Endothelial cell of umbilical vein (primary cell): ENCODE measurements at regions not wholly inside any gene's neighbourhood (a gene's known extent, or its start where the extent isn't known, plus 50 kb on each side); places are given as distances from the start of the nearest gene placed in this dataset.

Source experiments
- BruUV-seq: library from RNA; stranded (reverse); fragments of 400-500 nt; replicated peaks from 2 replicates; lab custom pipeline; 2021; lab: Mats Ljungman, UMichigan
- CTCF ChIA-PET: fragments of 300-600, 350-600 bp; sonication (Branson Sonifier 250); formaldehyde crosslinking; loops from one replicate; lab custom pipeline; 2021; ENCODE audit warnings: antibody characterized with exemption, inconsistent platforms; lab: Charles Lee
- POLR2A ChIA-PET: fragments of 300-600, 350-600 bp; sonication (Branson Sonifier 250); formaldehyde crosslinking; loops from one replicate; lab custom pipeline; 2021; ENCODE audit warnings: antibody characterized with exemption, inconsistent platforms; lab: Charles Lee
- DNase-seq: peaks from one replicate; pipeline ENCODE4 v3.0.0-alpha.2; 2011; ENCODE audit warnings: low read depth, low spot score
- FAIRE-seq: peaks from 2 replicates; lab custom pipeline; 2011; peaks lifted over from hg19 to GRCh38; lab: Jason Lieb, UNC
- H2AFZ ChIP-seq: 2 replicates; pipeline ENCODE4 v1.6.0; 2012; ENCODE audit warnings: low read depth, low read length, control low read depth, inconsistent platforms
- H3K27ac ChIP-seq: 2 replicates; pipeline ENCODE4 v1.5.1; 2011; ENCODE audit warnings: low read depth, mild to moderate bottlenecking, control low read depth, low read length, moderate library complexity; ENCODE audit not compliant: insufficient read depth
- H3K27me3 ChIP-seq, 2 experiments: 2 replicates each; pipeline versions ENCODE4 v1.6.0 to v1.6.1; 2011; ENCODE audit warnings: low read length in 2 of 2, mixed read lengths in 1 of 2; ENCODE audit not compliant: control insufficient read depth in 2 of 2, insufficient read depth in 2 of 2
- H3K36me3 ChIP-seq, 2 experiments: 2 replicates in 1 of 2; 3 replicates in 1 of 2; pipeline ENCODE4 v1.5.1; 2011; ENCODE audit warnings: low read length in 2 of 2, mild to moderate bottlenecking in 1 of 2, moderate library complexity in 1 of 2; ENCODE audit not compliant: control insufficient read depth in 2 of 2, insufficient read depth in 2 of 2; ENCODE audit errors: extremely low read depth in 1 of 2
- H3K4me1 ChIP-seq: 3 replicates; pipeline ENCODE4 v1.5.1; 2011; ENCODE audit warnings: mild to moderate bottlenecking, low read length; ENCODE audit not compliant: control insufficient read depth, insufficient read depth; ENCODE audit errors: extremely low read depth
- H3K4me2 ChIP-seq: 2 replicates; pipeline ENCODE4 v1.6.1; 2011; ENCODE audit warnings: low read length, control low read depth, mixed read lengths; ENCODE audit not compliant: insufficient read depth
- H3K4me3 ChIP-seq, 3 experiments: fragments of 200-600 bp in 1 of 3; sonication (generic), shearing (Covaris generic) in 1 of 3; replicated peaks in 1 of 3; 2 replicates each; pipeline ENCODE4 v1.5.1; 2011 to 2016; ENCODE audit warnings: control low read depth in 3 of 3, low read length in 3 of 3, mild to moderate bottlenecking in 2 of 3, inconsistent platforms in 1 of 3, low read depth in 1 of 3, moderate library complexity in 1 of 3; ENCODE audit not compliant: insufficient read depth in 1 of 3
- H3K79me2 ChIP-seq: 2 replicates; pipeline ENCODE4 v1.6.0; 2012; ENCODE audit warnings: low read length, inconsistent platforms; ENCODE audit not compliant: control insufficient read depth, insufficient read depth
- H3K9ac ChIP-seq: replicated peaks from 2 replicates; pipeline ENCODE3; 2011; ENCODE audit warnings: low read length, control low read depth; ENCODE audit not compliant: insufficient read depth; ENCODE audit errors: extremely low read depth
- H3K9me1 ChIP-seq: replicated peaks from 3 replicates; pipeline ENCODE4 v1.6.0; 2011; ENCODE audit warnings: mild to moderate bottlenecking, low read length; ENCODE audit not compliant: control insufficient read depth, insufficient read depth; ENCODE audit errors: extremely low read depth
- H3K9me3 ChIP-seq: replicated peaks from 2 replicates; pipeline ENCODE4 v1.5.1; 2012; ENCODE audit warnings: low read length, inconsistent platforms; ENCODE audit not compliant: control insufficient read depth, insufficient read depth
- H4K20me1 ChIP-seq: replicated peaks from 2 replicates; pipeline ENCODE3; 2011; ENCODE audit warnings: mild to moderate bottlenecking, low read length; ENCODE audit not compliant: control insufficient read depth, insufficient read depth; ENCODE audit errors: extremely low read depth
- EZH2 ChIP-seq: IDR thresholded peaks from 2 replicates; pipeline ENCODE4 v1.6.1; 2012; ENCODE audit warnings: borderline replicate concordance, low read depth, mild to moderate bottlenecking, moderate library complexity, low read length, inconsistent platforms; ENCODE audit not compliant: severe bottlenecking
- FOS ChIP-seq: IDR thresholded peaks from 2 replicates; pipeline ENCODE4 v1.6.1; 2011; ENCODE audit warnings: mild to moderate bottlenecking, low read length, moderate library complexity, borderline replicate concordance; ENCODE audit not compliant: insufficient read depth
- GATA2 ChIP-seq: IDR thresholded peaks from 2 replicates; pipeline ENCODE4 v1.7.0; 2011; ENCODE audit warnings: low read depth, mild to moderate bottlenecking, moderate library complexity, mixed read lengths, low read length; ENCODE audit not compliant: insufficient read length, insufficient read depth
- JUN ChIP-seq: IDR thresholded peaks from 2 replicates; pipeline ENCODE4 v1.6.1; 2011; ENCODE audit warnings: borderline replicate concordance, low read depth; ENCODE audit not compliant: insufficient read length, insufficient read depth
- MYC ChIP-seq: IDR thresholded peaks from one replicate; pipeline ENCODE4 v1.6.1; 2011; ENCODE audit warnings: mild to moderate bottlenecking, low read depth, low read length
- POLR2A ChIP-seq: IDR thresholded peaks from 2 replicates; pipeline ENCODE4 v1.6.1; 2012; ENCODE audit warnings: low read depth, mild to moderate bottlenecking, control low read depth, low read length
- POLR2AphosphoS5 ChIP-seq: IDR thresholded peaks from 2 replicates; pipeline ENCODE4 v1.6.1; 2012; ENCODE audit warnings: low read depth, mild to moderate bottlenecking, control low read depth, low read length, moderate library complexity; ENCODE audit not compliant: insufficient read depth
- dilution Hi-C: fragments of 300-500 bp; cut with MboI; formaldehyde crosslinking; loops from one replicate; pipeline ENCODE4 v1.15.0; 2019; ENCODE audit warnings: low sequenced_read_pairs; ENCODE audit not compliant: extremely low pct_ligation_motif_present
- intact Hi-C: fragments of 100-400 bp; cut with micrococcal nuclease; formaldehyde crosslinking; loops from one replicate; pipeline ENCODE4 v1.10.0; 2022
- TF ChIP-seq, protein P1 (sequence below), 2 donors: IDR thresholded peaks; 1 replicate in 1 of 2; 2 replicates in 1 of 2; pipeline ENCODE4 v1.5.1; 2011; ENCODE audit warnings: low read length in 2 of 2, mild to moderate bottlenecking in 2 of 2, moderate library complexity in 2 of 2, control low read depth in 1 of 2, inconsistent platforms in 1 of 2, low read depth in 1 of 2; ENCODE audit not compliant: insufficient read depth in 1 of 2; ENCODE audit errors: extremely low read depth in 1 of 2
- TF ChIP-seq, protein P2 (sequence below): IDR thresholded peaks from 2 replicates; pipeline ENCODE4 v1.6.1; 2011; ENCODE audit not compliant: insufficient read depth, insufficient read length

DNA sequence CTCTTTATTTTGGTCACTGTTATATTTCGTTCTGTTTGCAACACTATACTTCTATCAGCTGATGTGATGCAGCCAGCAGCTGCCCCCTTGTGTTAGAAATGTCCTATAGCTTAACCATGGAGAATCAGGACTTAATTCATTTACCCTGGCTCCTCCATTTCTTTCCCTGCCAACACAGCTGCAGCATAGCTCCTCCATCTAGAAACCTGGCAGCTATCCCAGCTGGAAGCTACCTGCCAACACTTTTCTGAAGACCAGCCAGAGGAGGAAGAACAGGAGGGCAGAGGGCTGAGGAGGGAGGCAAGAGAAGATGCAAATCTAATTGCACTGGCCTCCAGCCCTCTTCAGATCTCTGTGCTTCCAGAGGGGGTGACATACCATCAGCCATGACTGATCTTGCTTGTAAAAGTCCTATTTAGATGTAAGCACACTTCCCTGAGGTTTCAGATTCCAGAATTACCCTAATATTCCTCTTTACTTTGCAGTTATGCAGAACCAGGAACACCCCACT, 156.8 kb upstream of the TMEM260 start:
- Histone ChIP-seq H3K9me3 (no peaks in the 10 kb centered on the region), H3K9ac (no peak overlapping the region), H3K4me3 (no peak overlapping the region), H4K20me1 (no peaks in the 10 kb centered on the region), H3K27ac (no peak overlapping the region), H2AFZ (no peak overlapping the region), H3K4me1 (no peaks in the 10 kb centered on the region), H3K4me2 (no peak overlapping the region), H3K36me3 (no peaks in the 10 kb centered on the region), H3K79me2 (no peaks in the 10 kb centered on the region), H3K9me1 (no peaks in the 10 kb centered on the region), H3K27me3 (no peaks in the 10 kb centered on the region)
- peak; percentile 62 for FAIRE-seq
- POLR2A ChIA-PET: no interaction called here
- CTCF ChIA-PET: interaction anchor here (0.6 to 6.6 kb wide), 43 partner anchors 9 to 987 kb away, joined by 3 to 60 read pairs (median 5); partner anchors contain the start of genes PELI2 and TBPL2
- no TSS peak for BruUV-seq
- no peak for TF ChIP-seq MYC
- TF ChIP-seq, protein P1, sequence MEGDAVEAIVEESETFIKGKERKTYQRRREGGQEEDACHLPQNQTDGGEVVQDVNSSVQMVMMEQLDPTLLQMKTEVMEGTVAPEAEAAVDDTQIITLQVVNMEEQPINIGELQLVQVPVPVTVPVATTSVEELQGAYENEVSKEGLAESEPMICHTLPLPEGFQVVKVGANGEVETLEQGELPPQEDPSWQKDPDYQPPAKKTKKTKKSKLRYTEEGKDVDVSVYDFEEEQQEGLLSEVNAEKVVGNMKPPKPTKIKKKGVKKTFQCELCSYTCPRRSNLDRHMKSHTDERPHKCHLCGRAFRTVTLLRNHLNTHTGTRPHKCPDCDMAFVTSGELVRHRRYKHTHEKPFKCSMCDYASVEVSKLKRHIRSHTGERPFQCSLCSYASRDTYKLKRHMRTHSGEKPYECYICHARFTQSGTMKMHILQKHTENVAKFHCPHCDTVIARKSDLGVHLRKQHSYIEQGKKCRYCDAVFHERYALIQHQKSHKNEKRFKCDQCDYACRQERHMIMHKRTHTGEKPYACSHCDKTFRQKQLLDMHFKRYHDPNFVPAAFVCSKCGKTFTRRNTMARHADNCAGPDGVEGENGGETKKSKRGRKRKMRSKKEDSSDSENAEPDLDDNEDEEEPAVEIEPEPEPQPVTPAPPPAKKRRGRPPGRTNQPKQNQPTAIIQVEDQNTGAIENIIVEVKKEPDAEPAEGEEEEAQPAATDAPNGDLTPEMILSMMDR (IDR thresholded peaks at IDR 0.05; ENCODE audit: extremely low read depth in 1 of 2, insufficient read depth in 1 of 2, low read depth in 1 of 2, low read length in 2 of 2): peak; percentile 59 to 71
- intact Hi-C loops (loop anchor here (1.0 to 10.0 kb wide), 9 partner anchors 44 to 984 kb away; partner anchors contain the start of gene PELI2), dilution Hi-C loops (no loop called here)
- DNase-seq: peak; percentile 84

DNA sequence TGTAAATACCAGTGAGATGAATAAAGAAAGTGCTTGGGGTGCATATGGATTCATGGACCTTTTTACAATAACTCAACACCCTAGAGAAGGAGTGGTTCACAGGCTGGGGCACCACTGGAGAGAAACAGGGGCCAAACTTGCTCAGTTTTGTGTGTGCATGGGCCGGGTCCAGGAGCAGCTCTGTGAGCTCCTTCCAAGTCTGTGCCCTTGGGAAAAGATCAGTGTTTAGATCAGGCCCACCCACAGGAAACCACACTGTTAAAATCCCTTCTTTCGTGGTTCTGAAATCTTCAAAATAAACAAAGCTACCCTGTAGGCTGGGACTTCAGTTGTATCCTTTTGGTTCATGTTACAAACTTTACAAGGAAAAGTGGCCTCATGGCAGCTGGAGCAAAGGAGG, 156.1 kb upstream of the TMEM260 start:
- no peak for DNase-seq
- dilution Hi-C loops (no loop called here), intact Hi-C loops (loop anchor here (2.0 to 10.0 kb wide), 5 partner anchors 45 to 985 kb away; no protein-coding TSS in a partner anchor)
- Histone ChIP-seq H3K79me2 (no peaks in the 10 kb centered on the region), H2AFZ (no peak overlapping the region), H3K4me3 (no peak overlapping the region), H3K36me3 (no peaks in the 10 kb centered on the region), H3K27ac (no peak overlapping the region), H3K4me2 (no peak overlapping the region), H3K4me1 (no peaks in the 10 kb centered on the region), H3K9me3 (no peaks in the 10 kb centered on the region), H3K27me3 (peaks cover 0 to 2% of the 10 kb centered on the region in 2 experiments), H4K20me1 (no peaks in the 10 kb centered on the region), H3K9me1 (no peaks in the 10 kb centered on the region), H3K9ac (no peak overlapping the region)
- no TSS peak for BruUV-seq
- ChIA-PET CTCF (interaction anchor here (1.1 to 6.6 kb wide), 12 partner anchors 9 to 986 kb away, joined by 3 to 60 read pairs (median 12); no protein-coding TSS in a partner anchor), POLR2A (no interaction called here)
- no peak for TF ChIP-seq GATA2
- no peak for TF ChIP-seq JUN
- no peak for TF ChIP-seq FOS
- TF ChIP-seq MYC: no peak
- TF ChIP-seq, protein P2, sequence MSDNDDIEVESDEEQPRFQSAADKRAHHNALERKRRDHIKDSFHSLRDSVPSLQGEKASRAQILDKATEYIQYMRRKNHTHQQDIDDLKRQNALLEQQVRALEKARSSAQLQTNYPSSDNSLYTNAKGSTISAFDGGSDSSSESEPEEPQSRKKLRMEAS: no peak
- no peak for TF ChIP-seq POLR2A
- TF ChIP-seq, protein P1 (IDR thresholded peaks at IDR 0.05; ENCODE audit: extremely low read depth in 1 of 2, insufficient read depth in 1 of 2, low read depth in 1 of 2, low read length in 2 of 2): no peak
- no peak for TF ChIP-seq EZH2
- no peak for TF ChIP-seq POLR2AphosphoS5
- no peak for FAIRE-seq
